HFF-Myc (cell line): ENCODE measurements at regions not wholly inside any gene's neighbourhood (a gene's known extent, or its start where the extent isn't known, plus 50 kb on each side); places are given as distances from the start of the nearest gene placed in this dataset.

Experiments used
- DNase-seq: peaks from one replicate; pipeline ENCODE4 v3.0.0-alpha.2; 2011; ENCODE audit warnings: low read depth; ENCODE audit errors: extremely low read depth
- H3K4me3 ChIP-seq: replicated peaks from 2 replicates; pipeline ENCODE4 v1.5.1; 2011; ENCODE audit warnings: low read depth, mild to moderate bottlenecking, control low read depth, low read length
- CTCF ChIP-seq: IDR thresholded peaks from 2 replicates; pipeline ENCODE4 v1.5.1; 2012; ENCODE audit warnings: mild to moderate bottlenecking, low read depth, low read length, control low read depth; ENCODE audit errors: missing control alignments

- no peak for DNase-seq
- H3K4me3 ChIP-seq: no peak overlapping the region
- TF ChIP-seq CTCF: no peak
Measured at GRCh38 chr4:23371533-23371932, 518.3 kb downstream of the PPARGC1A start.

GRCh38 chr4:23369331-23369730, 520.5 kb downstream of the PPARGC1A start:
- no peak overlapping the region for H3K4me3 ChIP-seq
- TF ChIP-seq CTCF: no peak
- DNase-seq: no peak

- TF ChIP-seq CTCF: no peak
- no peak for DNase-seq
- no peak overlapping the region for H3K4me3 ChIP-seq
Measured at GRCh38 chr4:23368081-23368697, 521.7 kb downstream of the PPARGC1A start.

GRCh38 chr4:23366557-23366906, 523.3 kb downstream of the PPARGC1A start:
- no peak overlapping the region for H3K4me3 ChIP-seq
- no peak for TF ChIP-seq CTCF
- DNase-seq: no peak

- H3K4me3 ChIP-seq: no peak overlapping the region
- no peak for TF ChIP-seq CTCF
- no peak for DNase-seq
Measured at GRCh38 chr4:23365871-23366556, 523.8 kb downstream of the PPARGC1A start.

- TF ChIP-seq CTCF: no peak
- DNase-seq: no peak
- no peak overlapping the region for H3K4me3 ChIP-seq
Measured at GRCh38 chr4:23365086-23365485, 524.8 kb downstream of the PPARGC1A start.
